RWPE2 (cell line): ENCODE measurements at regions not wholly inside any gene's neighbourhood (a gene's known extent, or its start where the extent isn't known, plus 50 kb on each side); places are given as distances from the start of the nearest gene placed in this dataset.
"Not testable (repeated sequence)": the region's sequence is repeated elsewhere in the genome, so short reads cannot be mapped to it uniquely, and the experiment has no call there.

Source experiments
- ATAC-seq: fragments of 200-7000 bp; cut with Tn5 transposase; 3 replicates; pipeline ENCODE4 v1.9.1; 2021; ENCODE audit warnings: low read depth
- DNase-seq: peaks from one replicate; pipeline ENCODE4 v3.0.0-alpha.2; 2020; ENCODE audit warnings: low spot score
- H3K27ac ChIP-seq: fragments of 450-650 bp; 2 replicates; pipeline ENCODE4 v1.5.1; 2017; ENCODE audit warnings: mild to moderate bottlenecking; ENCODE audit not compliant: poor library complexity, severe bottlenecking
- H3K27me3 ChIP-seq: fragments of 250-450 bp; sonication (Bioruptor Pico); 2 replicates; pipeline ENCODE4 v1.5.1; 2021; ENCODE audit warnings: mild to moderate bottlenecking, moderate library complexity; ENCODE audit not compliant: insufficient read depth, poor library complexity, severe bottlenecking
- H3K36me3 ChIP-seq: fragments of 250-450 bp; sonication (Bioruptor Pico); 2 replicates; pipeline ENCODE4 v1.5.1; 2020; ENCODE audit warnings: low read depth, mild to moderate bottlenecking, moderate library complexity
- H3K4me1 ChIP-seq: fragments of 250-450 bp; sonication (Bioruptor Pico); 2 replicates; pipeline ENCODE4 v1.5.1; 2021; ENCODE audit warnings: mild to moderate bottlenecking, moderate library complexity; ENCODE audit not compliant: insufficient read depth, poor library complexity, severe bottlenecking
- H3K4me3 ChIP-seq: fragments of 250-450 bp; sonication (Bioruptor Pico); 2 replicates; pipeline ENCODE4 v1.5.1; 2021; ENCODE audit warnings: mild to moderate bottlenecking, moderate library complexity; ENCODE audit not compliant: severe bottlenecking
- H3K9me3 ChIP-seq: fragments of 250-450 bp; sonication (Bioruptor Pico); 2 replicates; pipeline ENCODE4 v1.5.1; 2021; ENCODE audit warnings: mild to moderate bottlenecking, moderate library complexity; ENCODE audit not compliant: severe bottlenecking
- TF ChIP-seq, protein P1 (sequence below): fragments of 450-650 bp; IDR thresholded peaks from one replicate; pipeline ENCODE4 v1.5.1; 2017; ENCODE audit warnings: mild to moderate bottlenecking, moderate library complexity; ENCODE audit not compliant: poor library complexity, severe bottlenecking

DNA sequence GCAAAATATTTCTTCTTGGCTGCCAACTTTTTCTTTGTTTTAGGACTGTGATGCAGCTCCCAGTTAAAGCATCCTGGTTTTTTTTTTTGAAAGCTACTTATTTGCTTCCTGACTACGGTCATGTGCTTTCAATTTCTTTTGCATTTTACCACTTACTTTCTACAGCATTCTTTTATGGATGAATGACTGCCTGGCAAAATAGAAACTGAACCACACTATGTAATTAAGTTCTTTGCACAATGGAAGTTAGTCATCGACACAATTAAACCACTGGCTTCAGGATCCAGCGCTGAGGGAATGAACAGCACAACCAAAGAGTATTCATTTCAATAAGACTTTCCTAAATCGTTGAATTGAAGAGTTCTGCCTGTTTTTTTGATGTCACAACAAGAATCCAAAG, 82.2 kb upstream of the EPHA3 start:
- ATAC-seq (peak; percentile 60; the same call in 1 of the 3 replicates), DNase-seq (no peak)
- TF ChIP-seq, protein P1, sequence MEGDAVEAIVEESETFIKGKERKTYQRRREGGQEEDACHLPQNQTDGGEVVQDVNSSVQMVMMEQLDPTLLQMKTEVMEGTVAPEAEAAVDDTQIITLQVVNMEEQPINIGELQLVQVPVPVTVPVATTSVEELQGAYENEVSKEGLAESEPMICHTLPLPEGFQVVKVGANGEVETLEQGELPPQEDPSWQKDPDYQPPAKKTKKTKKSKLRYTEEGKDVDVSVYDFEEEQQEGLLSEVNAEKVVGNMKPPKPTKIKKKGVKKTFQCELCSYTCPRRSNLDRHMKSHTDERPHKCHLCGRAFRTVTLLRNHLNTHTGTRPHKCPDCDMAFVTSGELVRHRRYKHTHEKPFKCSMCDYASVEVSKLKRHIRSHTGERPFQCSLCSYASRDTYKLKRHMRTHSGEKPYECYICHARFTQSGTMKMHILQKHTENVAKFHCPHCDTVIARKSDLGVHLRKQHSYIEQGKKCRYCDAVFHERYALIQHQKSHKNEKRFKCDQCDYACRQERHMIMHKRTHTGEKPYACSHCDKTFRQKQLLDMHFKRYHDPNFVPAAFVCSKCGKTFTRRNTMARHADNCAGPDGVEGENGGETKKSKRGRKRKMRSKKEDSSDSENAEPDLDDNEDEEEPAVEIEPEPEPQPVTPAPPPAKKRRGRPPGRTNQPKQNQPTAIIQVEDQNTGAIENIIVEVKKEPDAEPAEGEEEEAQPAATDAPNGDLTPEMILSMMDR, result no peak
- H3K27me3 ChIP-seq, result no peaks in the 10 kb centered on the region
- H3K4me1 ChIP-seq, result no peaks in the 10 kb centered on the region
- no peaks in the 10 kb centered on the region for H3K36me3 ChIP-seq
- H3K9me3 ChIP-seq, result no peaks in the 10 kb centered on the region
- no peak overlapping the region for H3K27ac ChIP-seq
- no peak overlapping the region for H3K4me3 ChIP-seq

DNA sequence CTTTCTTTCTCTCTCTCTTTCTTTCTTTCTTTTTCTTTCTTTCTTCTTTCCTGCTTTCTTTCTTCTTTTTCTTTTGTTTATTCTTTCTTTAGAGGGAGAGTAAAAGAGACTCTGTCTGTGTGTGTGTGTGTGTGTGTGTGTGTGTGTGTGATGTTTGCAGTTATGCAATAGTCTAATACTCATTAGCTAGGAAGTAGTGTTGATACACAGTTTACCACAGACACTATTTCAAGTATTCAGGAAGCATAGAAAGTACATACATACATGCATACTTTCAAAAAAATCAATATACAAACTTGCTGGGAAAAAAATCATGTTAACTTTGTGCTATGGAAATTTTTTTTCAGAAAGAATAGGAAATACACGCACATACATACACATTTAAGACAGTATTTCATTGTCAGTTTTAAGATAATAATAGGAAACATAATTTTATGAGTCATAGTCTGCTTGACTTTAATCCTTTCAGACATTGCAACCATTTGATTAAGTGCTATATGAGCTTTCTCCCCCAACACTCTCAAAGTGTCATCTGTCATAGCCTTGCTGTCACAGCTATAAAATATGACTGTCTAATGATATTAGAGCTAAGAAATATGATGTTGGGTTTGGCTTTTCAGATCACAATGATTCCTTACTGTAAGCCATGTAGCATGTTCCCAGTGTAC, 74.9 kb upstream of the EPHA3 start:
- TF ChIP-seq, protein P1, result no peak
- no peaks in the 10 kb centered on the region for H3K9me3 ChIP-seq
- no peaks in the 10 kb centered on the region for H3K27me3 ChIP-seq
- H3K27ac ChIP-seq, result no peak overlapping the region
- ATAC-seq, result no peak
- no peak overlapping the region for H3K4me3 ChIP-seq
- DNase-seq, result no peak
- H3K4me1 ChIP-seq, result no peaks in the 10 kb centered on the region
- H3K36me3 ChIP-seq, result no peaks in the 10 kb centered on the region

DNA sequence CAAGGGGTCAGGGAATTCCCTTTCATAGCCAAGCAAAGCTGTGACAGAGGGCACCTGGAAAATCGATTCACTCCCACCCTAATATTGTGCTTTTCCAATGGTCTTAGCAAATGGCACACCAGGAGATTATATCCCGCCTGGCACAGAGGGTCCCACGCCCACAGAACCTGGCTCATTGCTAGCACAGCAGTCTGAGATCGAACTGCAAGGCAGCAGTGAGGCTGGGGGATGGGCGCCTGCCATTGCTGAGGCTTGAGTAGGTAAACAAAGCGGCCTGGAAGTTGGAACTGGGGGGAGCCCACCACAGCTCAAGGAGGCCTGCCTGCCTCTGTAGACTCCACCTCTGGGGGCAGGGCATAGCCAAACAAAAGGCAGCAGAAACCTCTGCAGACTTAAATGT, 72.7 kb upstream of the EPHA3 start:
- H3K27ac ChIP-seq, result not testable (repeated sequence)

DNA sequence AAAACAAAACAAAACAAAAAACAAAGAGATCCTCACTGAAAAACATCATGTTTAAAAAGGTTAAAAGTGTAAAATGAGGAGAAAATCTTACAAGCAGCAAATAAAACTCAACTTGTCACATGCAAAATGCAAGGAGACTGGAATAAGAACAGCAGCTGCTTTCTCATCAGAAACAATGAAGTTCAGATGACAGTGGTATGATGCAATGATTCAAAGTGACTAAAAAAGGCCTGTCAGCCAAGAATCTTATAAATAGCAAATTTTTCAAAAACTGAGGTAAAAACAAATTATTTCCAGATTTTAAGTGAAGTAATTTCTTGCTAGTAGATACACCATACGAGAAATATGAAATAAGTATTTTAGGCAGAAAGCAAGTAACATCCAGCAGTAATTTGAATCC, 68.6 kb upstream of the EPHA3 start:
- H3K4me3 ChIP-seq, result no peak overlapping the region
- no peak for ATAC-seq

More for the DNA sequence above, 72.7 kb upstream of the EPHA3 start:
- H3K27me3 ChIP-seq, H3K4me1 ChIP-seq, ATAC-seq, H3K9me3 ChIP-seq, H3K4me3 ChIP-seq, H3K36me3 ChIP-seq, DNase-seq: not testable (repeated sequence)

DNA sequence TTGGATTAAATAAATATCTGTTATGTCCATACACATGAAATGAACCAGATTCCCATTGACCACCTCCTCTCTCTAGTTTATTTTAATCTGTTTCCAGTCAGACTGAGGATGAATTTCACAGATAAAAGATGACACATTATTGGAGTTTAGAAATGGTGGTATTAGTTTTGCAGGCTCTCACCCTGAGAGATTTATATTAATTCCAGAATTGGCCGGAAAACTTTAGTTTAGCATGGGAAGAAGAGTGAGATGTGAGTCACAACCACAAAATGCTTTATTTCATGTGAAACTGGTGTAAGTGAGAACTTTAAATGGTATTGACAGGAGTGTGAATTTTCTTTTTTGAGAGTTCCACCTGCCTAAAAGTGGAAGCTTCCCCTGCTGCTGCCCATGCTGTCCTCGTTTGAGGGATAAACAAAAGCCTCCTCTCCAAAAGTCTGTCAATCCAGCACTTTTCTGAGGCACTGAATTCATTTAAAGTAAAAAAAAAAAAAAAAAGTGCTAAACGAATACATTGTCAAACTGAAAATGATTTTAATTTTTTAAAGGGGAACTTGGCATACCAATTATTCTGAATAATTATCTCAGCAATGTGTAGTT, 65.1 kb upstream of the EPHA3 start:
- TF ChIP-seq, protein P1, result no peak
- Histone ChIP-seq H3K27me3 (no peaks in the 10 kb centered on the region), H3K27ac (no peak overlapping the region), H3K9me3 (no peaks in the 10 kb centered on the region), H3K36me3 (no peaks in the 10 kb centered on the region), H3K4me3 (no peak overlapping the region), H3K4me1 (no peaks in the 10 kb centered on the region)
- DNase-seq (no peak), ATAC-seq (no peak)

More for the DNA sequence above, 68.6 kb upstream of the EPHA3 start:
- TF ChIP-seq, protein P1, result no peak
- no peak for DNase-seq
- Histone ChIP-seq H3K9me3 (no peaks in the 10 kb centered on the region), H3K36me3 (no peaks in the 10 kb centered on the region), H3K4me1 (no peaks in the 10 kb centered on the region), H3K27ac (no peak overlapping the region), H3K27me3 (no peaks in the 10 kb centered on the region)
